Kidney (tissue), 13 donors: ENCODE measurements at regions not wholly inside any gene's neighbourhood (a gene's known extent, or its start where the extent isn't known, plus 50 kb on each side); places are given as distances from the start of the nearest gene placed in this dataset.
"Not testable (repeated sequence)": the region's sequence is repeated elsewhere in the genome, so short reads cannot be mapped to it uniquely, and the experiment has no call there.

Experiments used
- DNase-seq, 5 donors: peaks; one replicate each; pipeline ENCODE4 v3.0.0-alpha.2; 2013 to 2020
- FAIRE-seq: peaks from 2 replicates; lab custom pipeline; 2012; peaks lifted over from hg19 to GRCh38; lab: Jason Lieb, UNC
- H3K27ac ChIP-seq, 2 donors: one replicate each; pipeline ENCODE4 v1.7.0; 2013; ENCODE audit warnings: low read depth in 2 of 2, low read length in 2 of 2, inconsistent platforms in 1 of 2
- H3K27me3 ChIP-seq: one replicate; pipeline ENCODE4 v1.7.1; 2013; ENCODE audit warnings: low read length, inconsistent platforms; ENCODE audit not compliant: control insufficient read depth, insufficient read depth
- H3K36me3 ChIP-seq, 3 donors: one replicate each; pipeline versions ENCODE4 v1.7.0 to v1.7.1; 2013; ENCODE audit warnings: low read length in 3 of 3, control low read depth in 1 of 3, inconsistent platforms in 1 of 3; ENCODE audit not compliant: insufficient read depth in 3 of 3, control insufficient read depth in 2 of 3
- H3K4me1 ChIP-seq, 3 donors: one replicate each; pipeline versions ENCODE4 v1.7.0 to v1.7.1; 2013; ENCODE audit warnings: low read length in 3 of 3, inconsistent platforms in 1 of 3, low read depth in 1 of 3; ENCODE audit not compliant: control insufficient read depth in 2 of 3, insufficient read depth in 2 of 3
- H3K4me3 ChIP-seq, 3 donors: one replicate each; pipeline versions ENCODE4 v1.7.0 to v1.8.1; 2013; ENCODE audit warnings: low read length in 3 of 3, control low read depth in 1 of 3, inconsistent platforms in 1 of 3
- H3K9ac ChIP-seq, 3 donors: one replicate each; pipeline versions ENCODE4 v1.7.0 to v1.7.1; 2013; ENCODE audit warnings: low read length in 3 of 3, control low read depth in 1 of 3, inconsistent platforms in 1 of 3
- H3K9me3 ChIP-seq, 3 donors: one replicate each; pipeline versions ENCODE4 v1.7.0 to v1.7.1; 2013; ENCODE audit warnings: low read length in 3 of 3, control low read depth in 1 of 3, inconsistent platforms in 1 of 3; ENCODE audit not compliant: control insufficient read depth in 2 of 3, insufficient read depth in 1 of 3
- CTCF ChIP-seq: IDR thresholded peaks from 3 replicates; pipeline ENCODE4 v1.5.1; 2012; ENCODE audit warnings: mild to moderate bottlenecking, moderate library complexity, borderline replicate concordance; ENCODE audit not compliant: insufficient read depth; ENCODE audit errors: extremely low read depth
- intact Hi-C: fragments of 100-400 bp; cut with DNase I; formaldehyde crosslinking; loops from one replicate; pipeline ENCODE4 v1.11.1; 2022
- donor health status: control.
- donor health status: control.
- donor health status: control.
- donor health status: control.
- donor health status: control.
- donor health status: DM: yes; HTN: yes; CAD: no.
- donor health status: Normal renal cell carcinoma (clear cell type).

GRCh38 chr2:154570501-154570900 lies 128.0 kb upstream of the KCNJ3 start:
- TF ChIP-seq CTCF: no peak
- DNase-seq (no peak), FAIRE-seq (no peak)
- intact Hi-C loops: no loop called here
- Histone ChIP-seq H3K9ac (no peak overlapping the region), H3K4me1 (no peaks in the 10 kb centered on the region), H3K4me3 (no peak overlapping the region), H3K27me3 (no peaks in the 10 kb centered on the region), H3K36me3 (no peaks in the 10 kb centered on the region), H3K27ac (no peak overlapping the region), H3K9me3 (peaks cover 0 to 3% (median 0%) of the 10 kb centered on the region in 3 donors)

GRCh38 chr2:154576699-154577098 lies 121.8 kb upstream of the KCNJ3 start:
- DNase-seq: not testable (repeated sequence)

DNA sequence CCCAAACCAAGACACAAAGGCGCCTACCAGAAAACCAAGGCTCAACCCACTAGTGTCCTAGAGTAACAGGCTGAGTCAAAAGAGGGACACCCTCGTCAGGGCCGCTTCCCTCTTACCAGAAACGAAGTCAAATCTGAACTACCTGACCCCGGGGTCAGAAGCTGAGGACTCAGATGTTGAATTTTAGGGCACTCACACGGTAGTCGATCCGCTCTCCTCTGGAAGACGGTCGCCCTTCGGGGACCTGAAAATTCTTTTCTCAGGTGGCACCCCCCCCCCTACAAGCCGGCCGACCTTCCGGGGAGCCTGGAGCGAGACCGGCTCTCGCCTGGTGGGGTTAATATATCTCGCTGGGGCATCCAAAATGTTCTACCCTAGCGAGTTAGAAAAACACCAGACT lies 121.1 kb upstream of the KCNJ3 start:
- no peak overlapping the region for H3K27ac ChIP-seq
- no peak for TF ChIP-seq CTCF

More at GRCh38 chr2:154576699-154577098, 121.8 kb upstream of the KCNJ3 start:
- H3K4me3 ChIP-seq, H3K27ac ChIP-seq, H3K36me3 ChIP-seq, FAIRE-seq, H3K9ac ChIP-seq, H3K4me1 ChIP-seq, H3K27me3 ChIP-seq, intact Hi-C loops, H3K9me3 ChIP-seq: not testable (repeated sequence)

GRCh38 chr2:154580767-154581166 lies 117.7 kb upstream of the KCNJ3 start:
- H3K4me3 ChIP-seq: no peak overlapping the region
- no peaks in the 10 kb centered on the region for H3K36me3 ChIP-seq
- no peaks in the 10 kb centered on the region for H3K27me3 ChIP-seq

More for the DNA sequence above, 121.1 kb upstream of the KCNJ3 start:
- no peaks in the 10 kb centered on the region for H3K9me3 ChIP-seq
- no peak overlapping the region for H3K9ac ChIP-seq
- FAIRE-seq (no peak), DNase-seq (no peak)
- no peaks in the 10 kb centered on the region for H3K36me3 ChIP-seq
- intact Hi-C loops: no loop called here
- no peak overlapping the region for H3K4me3 ChIP-seq
- H3K4me1 ChIP-seq: no peaks in the 10 kb centered on the region
- no peaks in the 10 kb centered on the region for H3K27me3 ChIP-seq

GRCh38 chr2:154582694-154583093 lies 115.8 kb upstream of the KCNJ3 start:
- intact Hi-C loops: not testable (repeated sequence)

More at GRCh38 chr2:154580767-154581166, 117.7 kb upstream of the KCNJ3 start:
- TF ChIP-seq CTCF: no peak
- H3K9ac ChIP-seq: no peak overlapping the region
- DNase-seq (no peak), FAIRE-seq (no peak)
- no peaks in the 10 kb centered on the region for H3K9me3 ChIP-seq
- no peak overlapping the region for H3K27ac ChIP-seq
- H3K4me1 ChIP-seq: no peaks in the 10 kb centered on the region
- intact Hi-C loops: no loop called here

GRCh38 chr2:154583274-154583673 lies 115.2 kb upstream of the KCNJ3 start:
- H3K36me3 ChIP-seq, intact Hi-C loops, H3K4me1 ChIP-seq, H3K27me3 ChIP-seq, H3K9me3 ChIP-seq, H3K4me3 ChIP-seq, FAIRE-seq, DNase-seq, H3K9ac ChIP-seq, H3K27ac ChIP-seq: not testable (repeated sequence)

More at GRCh38 chr2:154582694-154583093, 115.8 kb upstream of the KCNJ3 start:
- H3K36me3 ChIP-seq, H3K4me1 ChIP-seq, H3K9me3 ChIP-seq, H3K27ac ChIP-seq, H3K9ac ChIP-seq, H3K27me3 ChIP-seq, H3K4me3 ChIP-seq, DNase-seq, FAIRE-seq: not testable (repeated sequence)
